CD4-positive, alpha-beta T cell treated with Interleukin-12 subunit alpha and Interleukin-12 subunit beta, for 1 hour (primary cell): ENCODE measurements at regions not wholly inside any gene's neighbourhood (a gene's known extent, or its start where the extent isn't known, plus 50 kb on each side); places are given as distances from the start of the nearest gene placed in this dataset.

ENCODE experiments used
- DNase-seq: peaks from one replicate; pipeline ENCODE4 v3.0.0-alpha.2; 2020

GRCh38 chr2:22189893-22190480 lies 1066.2 kb downstream of the TDRD15 start:
- DNase-seq: no peak

GRCh38 chr2:22194218-22194617 lies 1070.5 kb downstream of the TDRD15 start:
- DNase-seq: no peak

- DNase-seq: no peak
Observed at GRCh38 chr2:22196806-22197205, 1073.0 kb downstream of the TDRD15 start.

GRCh38 chr2:22198381-22199283 lies 1074.9 kb downstream of the TDRD15 start:
- no peak for DNase-seq

GRCh38 chr2:22199994-22200393 lies 1076.2 kb downstream of the TDRD15 start:
- no peak for DNase-seq

- DNase-seq: no peak
Observed at GRCh38 chr2:22209545-22209944, 1085.8 kb downstream of the TDRD15 start.

- DNase-seq: no peak
Observed at GRCh38 chr2:22213237-22213636, 1089.5 kb downstream of the TDRD15 start.

GRCh38 chr2:22215517-22215916 lies 1091.7 kb downstream of the TDRD15 start:
- DNase-seq: no peak

- DNase-seq: no peak
Observed at GRCh38 chr2:22217881-22218280, 1094.1 kb downstream of the TDRD15 start.

- no peak for DNase-seq
Observed at GRCh38 chr2:22221006-22221405, 1097.2 kb downstream of the TDRD15 start.

- DNase-seq: no peak
Observed at GRCh38 chr2:22238967-22239366, 1115.2 kb downstream of the TDRD15 start.

- DNase-seq: no peak
Observed at GRCh38 chr2:22247466-22247865, 1123.7 kb downstream of the TDRD15 start.

GRCh38 chr2:22248851-22249250 lies 1125.1 kb downstream of the TDRD15 start:
- DNase-seq: no peak

- no peak for DNase-seq
Observed at GRCh38 chr2:22253171-22253570, 1129.4 kb downstream of the TDRD15 start.

- no peak for DNase-seq
Observed at GRCh38 chr2:22261165-22261564, 1123.8 kb upstream of the KLHL29 start.

- DNase-seq: no peak
Observed at GRCh38 chr2:22270341-22270740, 1114.6 kb upstream of the KLHL29 start.

- DNase-seq: no peak
Observed at GRCh38 chr2:22273853-22274252, 1111.1 kb upstream of the KLHL29 start.

- no peak for DNase-seq
Observed at GRCh38 chr2:22274661-22275060, 1110.3 kb upstream of the KLHL29 start.

GRCh38 chr2:22276696-22277095 lies 1108.3 kb upstream of the KLHL29 start:
- DNase-seq: no peak

- DNase-seq: no peak
Observed at GRCh38 chr2:22279541-22279940, 1105.4 kb upstream of the KLHL29 start.

GRCh38 chr2:22281033-22281432 lies 1103.9 kb upstream of the KLHL29 start:
- no peak for DNase-seq

GRCh38 chr2:22282220-22282619 lies 1102.8 kb upstream of the KLHL29 start:
- DNase-seq: no peak

- no peak for DNase-seq
Observed at GRCh38 chr2:22282916-22283315, 1102.1 kb upstream of the KLHL29 start.

GRCh38 chr2:22283436-22283835 lies 1101.5 kb upstream of the KLHL29 start:
- no peak for DNase-seq

- DNase-seq: no peak
Observed at GRCh38 chr2:22290302-22290701, 1094.7 kb upstream of the KLHL29 start.
